ENCODE measurements at regions not wholly inside any gene's neighbourhood (a gene's known extent, or its start where the extent isn't known, plus 50 kb on each side); places are given as distances from the start of the nearest gene placed in this dataset.
"Not testable (repeated sequence)": the region's sequence is repeated elsewhere in the genome, so short reads cannot be mapped to it uniquely, and the experiment has no call there.

GRCh38 chr5:84764227-84764626 is 379.5 kb upstream of the EDIL3 start:
- Mint-ChIP-seq H3K27ac (ENCODE audit: unreplicated experiment) (no peak overlapping the region), H3K36me3 (ENCODE audit: unreplicated experiment) (no peaks in the 10 kb centered on the region), H3K4me1 (ENCODE audit: low read depth, unreplicated experiment) (no peaks in the 10 kb centered on the region), H3K9me3 (ENCODE audit: unreplicated experiment) (no peaks in the 10 kb centered on the region), H3K27me3 (ENCODE audit: unreplicated experiment) (no peaks in the 10 kb centered on the region), H3K4me3 (ENCODE audit: unreplicated experiment) (no peak overlapping the region)
- no peak for TF ChIP-seq CTCF (IDR thresholded peaks at IDR 0.05; ENCODE audit: partially characterized antibody, unreplicated experiment)
- no peak for DNase-seq

- no peak for TF ChIP-seq CTCF (IDR thresholded peaks at IDR 0.05; ENCODE audit: partially characterized antibody, unreplicated experiment)
- Mint-ChIP-seq H3K36me3 (ENCODE audit: unreplicated experiment) (no peaks in the 10 kb centered on the region), H3K27ac (ENCODE audit: unreplicated experiment) (no peak overlapping the region), H3K27me3 (ENCODE audit: unreplicated experiment) (no peaks in the 10 kb centered on the region), H3K9me3 (ENCODE audit: unreplicated experiment) (peaks cover 1% of the 10 kb centered on the region), H3K4me3 (ENCODE audit: unreplicated experiment) (no peak overlapping the region), H3K4me1 (ENCODE audit: low read depth, unreplicated experiment) (no peaks in the 10 kb centered on the region)
- DNase-seq: no peak
Measured at GRCh38 chr5:84758008-84758407, 373.3 kb upstream of the EDIL3 start.

GRCh38 chr5:84752780-84753179 is 368.1 kb upstream of the EDIL3 start:
- DNase-seq: no peak
- Mint-ChIP-seq H3K9me3 (ENCODE audit: unreplicated experiment) (peaks cover 1% of the 10 kb centered on the region), H3K36me3 (ENCODE audit: unreplicated experiment) (no peaks in the 10 kb centered on the region), H3K4me1 (ENCODE audit: low read depth, unreplicated experiment) (no peaks in the 10 kb centered on the region), H3K27ac (ENCODE audit: unreplicated experiment) (no peak overlapping the region), H3K4me3 (ENCODE audit: unreplicated experiment) (no peak overlapping the region), H3K27me3 (ENCODE audit: unreplicated experiment) (peaks cover 1% of the 10 kb centered on the region)
- no peak for TF ChIP-seq CTCF (IDR thresholded peaks at IDR 0.05; ENCODE audit: partially characterized antibody, unreplicated experiment)

- Mint-ChIP-seq H3K27ac (ENCODE audit: unreplicated experiment) (no peak overlapping the region), H3K36me3 (ENCODE audit: unreplicated experiment) (no peaks in the 10 kb centered on the region), H3K27me3 (ENCODE audit: unreplicated experiment) (peaks cover 1% of the 10 kb centered on the region), H3K9me3 (ENCODE audit: unreplicated experiment) (no peaks in the 10 kb centered on the region), H3K4me1 (ENCODE audit: low read depth, unreplicated experiment) (no peaks in the 10 kb centered on the region), H3K4me3 (ENCODE audit: unreplicated experiment) (no peak overlapping the region)
- no peak for TF ChIP-seq CTCF (IDR thresholded peaks at IDR 0.05; ENCODE audit: partially characterized antibody, unreplicated experiment)
- DNase-seq: no peak
Measured at GRCh38 chr5:84748313-84748712, 363.6 kb upstream of the EDIL3 start.

- not testable (repeated sequence) for H3K27ac Mint-ChIP-seq (ENCODE audit: unreplicated experiment); H3K9me3 Mint-ChIP-seq (ENCODE audit: unreplicated experiment); H3K4me1 Mint-ChIP-seq (ENCODE audit: low read depth, unreplicated experiment); H3K36me3 Mint-ChIP-seq (ENCODE audit: unreplicated experiment); H3K27me3 Mint-ChIP-seq (ENCODE audit: unreplicated experiment); DNase-seq; H3K4me3 Mint-ChIP-seq (ENCODE audit: unreplicated experiment)
Measured at GRCh38 chr5:84746280-84746679, 361.6 kb upstream of the EDIL3 start.

GRCh38 chr5:84741056-84741455 is 356.4 kb upstream of the EDIL3 start:
- no peak overlapping the region for H3K27ac Mint-ChIP-seq (ENCODE audit: unreplicated experiment)
- peaks cover 4% of the 10 kb centered on the region for H3K4me1 Mint-ChIP-seq (ENCODE audit: low read depth, unreplicated experiment)
- no peak for DNase-seq
- no peak for TF ChIP-seq CTCF (IDR thresholded peaks at IDR 0.05; ENCODE audit: partially characterized antibody, unreplicated experiment)
- no peaks in the 10 kb centered on the region for H3K9me3 Mint-ChIP-seq (ENCODE audit: unreplicated experiment)
- no peak overlapping the region for H3K4me3 Mint-ChIP-seq (ENCODE audit: unreplicated experiment)
- H3K27me3 Mint-ChIP-seq (ENCODE audit: unreplicated experiment): no peaks in the 10 kb centered on the region
- peaks cover 2% of the 10 kb centered on the region for H3K36me3 Mint-ChIP-seq (ENCODE audit: unreplicated experiment)

Data from glutamatergic neuron (in vitro differentiated cells).